HCT116 (cell line): ENCODE measurements at regions not wholly inside any gene's neighbourhood (a gene's known extent, or its start where the extent isn't known, plus 50 kb on each side); places are given as distances from the start of the nearest gene placed in this dataset.

Experiments
- ATAC-seq: fragments of 200-7000 bp; cut with Tn5 transposase; 2 replicates; pipeline ENCODE4 v1.9.1; 2020; ENCODE audit warnings: mild to moderate bottlenecking, moderate library complexity
- BruUV-seq: library from RNA; stranded (reverse); fragments of 400-500 nt; replicated peaks from 2 replicates; lab custom pipeline; 2021; lab: Mats Ljungman, UMichigan
- CTCF ChIA-PET: fragments of 300-600 bp; sonication (Branson Sonifier 250); formaldehyde crosslinking; loops from one replicate; lab custom pipeline; 2021; ENCODE audit warnings: antibody characterized with exemption; lab: Charles Lee
- POLR2A ChIA-PET: fragments of 300-600, 350-600 bp; sonication (Branson Sonifier 250); formaldehyde crosslinking; loops from one replicate; lab custom pipeline; 2021; ENCODE audit warnings: antibody characterized with exemption; lab: Charles Lee
- RAD21 ChIA-PET, 2 experiments: fragments of 300-600 bp; sonication (Branson Sonifier 250); formaldehyde crosslinking; loops; one replicate each; lab custom pipeline; 2023; ENCODE audit warnings: low total read pairs in 2 of 2; ENCODE audit not compliant: uncharacterized antibody in 2 of 2, unreplicated experiment in 2 of 2, low non-redundant PET in 1 of 2; lab: Charles Lee
- DNase-seq: peaks from one replicate; pipeline ENCODE4 v3.0.0-alpha.2; 2010; ENCODE audit warnings: low read depth, low spot score
- H2AFZ ChIP-seq: fragments of 200-600 bp; shearing (Covaris generic), sonication (generic); 2 replicates; pipeline ENCODE4 v1.6.1; 2017; ENCODE audit warnings: low read depth, mixed run types, mixed read lengths, antibody characterized with exemption, low read length; ENCODE audit not compliant: poor library complexity, severe bottlenecking
- H3K27ac ChIP-seq: 2 replicates; pipeline ENCODE4 v1.5.1; 2012; ENCODE audit warnings: low read depth, low read length
- H3K27me3 ChIP-seq: fragments of 200-600 bp; sonication (generic); 2 replicates; pipeline ENCODE4 v1.6.1; 2016; ENCODE audit warnings: mixed run types, low read length, mixed read lengths; ENCODE audit not compliant: insufficient read depth
- H3K36me3 ChIP-seq, 2 experiments: fragments of 200-500 bp in 1 of 2; fragments of 200-600 bp in 1 of 2; sonication (Bioruptor generic) in 1 of 2; sonication (generic) in 1 of 2; 2 replicates each; pipeline versions ENCODE4 v1.5.1 to v1.6.1; 2014 to 2016; ENCODE audit warnings: low read length in 2 of 2, inconsistent platforms in 1 of 2, mixed read lengths in 1 of 2, mixed run types in 1 of 2; ENCODE audit not compliant: insufficient read depth in 2 of 2, control insufficient read depth in 1 of 2
- H3K4me1 ChIP-seq, 2 experiments: fragments of 200-600 bp in 1 of 2; sonication (generic) in 1 of 2; 2 replicates each; pipeline versions ENCODE4 v1.5.1 to v1.6.1; 2012 to 2017; ENCODE audit warnings: low read length in 2 of 2, inconsistent platforms in 1 of 2, mild to moderate bottlenecking in 1 of 2, mixed read lengths in 1 of 2, mixed run types in 1 of 2, moderate library complexity in 1 of 2; ENCODE audit not compliant: insufficient read depth in 2 of 2, control insufficient read depth in 1 of 2
- H3K4me2 ChIP-seq: fragments of 200-600 bp; sonication (generic); 2 replicates; pipeline ENCODE4 v1.6.1; 2017; ENCODE audit warnings: mixed run types, low read length, mixed read lengths
- H3K4me3 ChIP-seq, 2 experiments: fragments of 200-600 bp in 1 of 2; sonication (generic) in 1 of 2; replicated peaks in 1 of 2; 2 replicates each; pipeline ENCODE4 v1.5.1; 2011 to 2016; ENCODE audit warnings: low read length in 2 of 2, control low read depth in 1 of 2, low read depth in 1 of 2, mild to moderate bottlenecking in 1 of 2, mixed read lengths in 1 of 2, mixed run types in 1 of 2
- H3K79me2 ChIP-seq: fragments of 200-600 bp; sonication (generic); 2 replicates; pipeline ENCODE4 v1.6.1; 2017; ENCODE audit warnings: mild to moderate bottlenecking, mixed run types, low read length, moderate library complexity, mixed read lengths; ENCODE audit not compliant: insufficient read depth
- H3K9ac ChIP-seq: fragments of 200-600 bp; sonication (generic); 2 replicates; pipeline ENCODE4 v1.6.1; 2016; ENCODE audit warnings: low read length, mixed read lengths
- H3K9me2 ChIP-seq: fragments of 200-600 bp; sonication (generic), shearing (Covaris generic); 2 replicates; pipeline ENCODE4 v1.6.1; 2017; ENCODE audit warnings: mixed run types, mild to moderate bottlenecking, moderate library complexity; ENCODE audit not compliant: insufficient read depth
- H3K9me3 ChIP-seq, 2 experiments: fragments of 200-500 bp in 1 of 2; fragments of 200-600 bp in 1 of 2; sonication (Bioruptor generic) in 1 of 2; sonication (generic) in 1 of 2; 2 replicates each; pipeline ENCODE4 v1.6.1; 2014 to 2017; ENCODE audit warnings: low read length in 2 of 2, mixed read lengths in 2 of 2, inconsistent platforms in 1 of 2, low read depth in 1 of 2, mild to moderate bottlenecking in 1 of 2, mixed run types in 1 of 2, moderate library complexity in 1 of 2; ENCODE audit not compliant: control insufficient read depth in 1 of 2, insufficient read depth in 1 of 2
- H4K20me1 ChIP-seq: fragments of 200-600 bp; sonication (generic), shearing (Covaris generic); 2 replicates; pipeline ENCODE4 v1.6.1; 2017; ENCODE audit warnings: mixed run types, mild to moderate bottlenecking, moderate library complexity; ENCODE audit not compliant: insufficient read depth
- EZH2 ChIP-seq: fragments of 200-600 bp; sonication (generic); IDR thresholded peaks from 2 replicates; pipeline ENCODE4 v1.6.1; 2017; ENCODE audit warnings: antibody characterized with exemption, mixed run types
- FOSL1 ChIP-seq: IDR thresholded peaks from 2 replicates; pipeline ENCODE4 v1.6.1; 2012; ENCODE audit warnings: low read depth
- JUND ChIP-seq: IDR thresholded peaks from 2 replicates; pipeline ENCODE4 v1.6.1; 2012
- POLR2AphosphoS5 ChIP-seq: IDR thresholded peaks from 2 replicates; pipeline ENCODE4 v1.6.1; 2011; ENCODE audit warnings: mild to moderate bottlenecking, low read depth, low read length, moderate library complexity
- SP1 ChIP-seq: IDR thresholded peaks from 2 replicates; pipeline ENCODE4 v1.6.1; 2012; ENCODE audit warnings: low read depth
- SRF ChIP-seq: IDR thresholded peaks from 2 replicates; pipeline ENCODE4 v1.6.1; 2012; ENCODE audit warnings: low read depth
- TCF7L2 ChIP-seq: IDR thresholded peaks from 2 replicates; pipeline ENCODE4 v1.7.0; 2011; ENCODE audit warnings: borderline replicate concordance, inconsistent platforms; ENCODE audit not compliant: insufficient read depth, insufficient read length; ENCODE audit errors: extremely low read depth
- YY1 ChIP-seq: IDR thresholded peaks from 2 replicates; pipeline ENCODE4 v1.6.1; 2011; ENCODE audit warnings: low read length, low read depth, moderate library complexity, mild to moderate bottlenecking; ENCODE audit not compliant: insufficient replicate concordance; ENCODE audit errors: extremely low read depth
- ZNF274 ChIP-seq: fragments of 200-500 bp; sonication (Bioruptor generic); IDR thresholded peaks from 2 replicates; pipeline ENCODE4 v1.6.1; 2014; ENCODE audit warnings: mild to moderate bottlenecking, low read depth, low read length, inconsistent platforms
- intact Hi-C: fragments of 100-400 bp; cut with micrococcal nuclease; formaldehyde crosslinking; loops from 2 replicates; pipeline ENCODE4 v1.10.0; 2022
- TF ChIP-seq, protein P1 (sequence below): IDR thresholded peaks from 2 replicates; pipeline ENCODE4 v1.6.1; 2011; ENCODE audit warnings: mild to moderate bottlenecking, low read length, moderate library complexity; ENCODE audit not compliant: insufficient replicate concordance; ENCODE audit errors: extremely low read depth
- TF ChIP-seq, protein P2 (sequence below): IDR thresholded peaks from 2 replicates; pipeline ENCODE4 v1.6.1; 2012
- TF ChIP-seq, protein P3 (sequence below), 3 experiments: fragments of 200-600 bp in 1 of 3; sonication (generic) in 1 of 3; IDR thresholded peaks in 2 of 3; conservative IDR thresholded peaks in 1 of 3; 2 replicates each; pipeline ENCODE4 v1.5.1; 2012 to 2017; ENCODE audit warnings: low read depth in 2 of 3, low read length in 2 of 3, antibody characterized with exemption in 1 of 3, borderline replicate concordance in 1 of 3, control low read depth in 1 of 3, mild to moderate bottlenecking in 1 of 3, mixed read lengths in 1 of 3, mixed run types in 1 of 3, moderate library complexity in 1 of 3; ENCODE audit not compliant: insufficient read depth in 1 of 3

DNA sequence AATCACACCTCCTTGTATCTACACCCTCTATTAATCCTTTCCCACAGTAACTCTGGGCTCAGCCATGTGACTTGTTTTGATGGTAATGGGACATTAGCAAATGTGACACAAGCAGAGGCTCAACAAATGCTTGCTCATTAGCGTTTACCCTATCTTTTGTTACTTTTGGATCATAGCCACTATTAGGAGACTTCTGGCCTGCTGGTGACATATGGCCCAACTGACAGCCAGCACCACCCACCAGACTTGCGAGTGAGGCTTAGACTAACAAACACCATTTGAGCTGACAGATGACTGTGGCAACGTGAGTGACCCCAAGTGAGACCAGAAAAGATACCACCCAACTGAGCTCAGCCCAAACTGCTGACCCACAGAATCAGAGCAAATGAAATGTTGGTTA is 154.1 kb downstream of the OLFM4 start:
- CTCF ChIA-PET: no interaction called here
- Histone ChIP-seq H3K4me2 (no peak overlapping the region), H3K4me3 (no peak overlapping the region), H3K79me2 (no peaks in the 10 kb centered on the region), H3K9me3 (0 out of 4 replicates have a peak, but pooled peaks cover 0 to 4% of the 10 kb centered on the region in 2 experiments), H3K4me1 (no peaks in the 10 kb centered on the region), H3K9ac (no peak overlapping the region), H3K27ac (no peak overlapping the region), H2AFZ (no peak overlapping the region), H4K20me1 (no peaks in the 10 kb centered on the region), H3K9me2 (no peaks in the 10 kb centered on the region), H3K27me3 (no peaks in the 10 kb centered on the region), H3K36me3 (no peaks in the 10 kb centered on the region)
- DNase-seq: no peak
- BruUV-seq: no TSS peak
- ATAC-seq: no peak
- intact Hi-C loops: no loop called here
- TF ChIP-seq TCF7L2 (no peak), JUND (no peak), FOSL1 (no peak), ZNF274 (no peak), SRF (no peak), POLR2AphosphoS5 (no peak), YY1 (no peak), EZH2 (no peak), SP1 (no peak)
- TF ChIP-seq, protein P1, sequence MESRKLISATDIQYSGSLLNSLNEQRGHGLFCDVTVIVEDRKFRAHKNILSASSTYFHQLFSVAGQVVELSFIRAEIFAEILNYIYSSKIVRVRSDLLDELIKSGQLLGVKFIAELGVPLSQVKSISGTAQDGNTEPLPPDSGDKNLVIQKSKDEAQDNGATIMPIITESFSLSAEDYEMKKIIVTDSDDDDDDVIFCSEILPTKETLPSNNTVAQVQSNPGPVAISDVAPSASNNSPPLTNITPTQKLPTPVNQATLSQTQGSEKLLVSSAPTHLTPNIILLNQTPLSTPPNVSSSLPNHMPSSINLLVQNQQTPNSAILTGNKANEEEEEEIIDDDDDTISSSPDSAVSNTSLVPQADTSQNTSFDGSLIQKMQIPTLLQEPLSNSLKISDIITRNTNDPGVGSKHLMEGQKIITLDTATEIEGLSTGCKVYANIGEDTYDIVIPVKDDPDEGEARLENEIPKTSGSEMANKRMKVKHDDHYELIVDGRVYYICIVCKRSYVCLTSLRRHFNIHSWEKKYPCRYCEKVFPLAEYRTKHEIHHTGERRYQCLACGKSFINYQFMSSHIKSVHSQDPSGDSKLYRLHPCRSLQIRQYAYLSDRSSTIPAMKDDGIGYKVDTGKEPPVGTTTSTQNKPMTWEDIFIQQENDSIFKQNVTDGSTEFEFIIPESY: no peak
- TF ChIP-seq, protein P2, sequence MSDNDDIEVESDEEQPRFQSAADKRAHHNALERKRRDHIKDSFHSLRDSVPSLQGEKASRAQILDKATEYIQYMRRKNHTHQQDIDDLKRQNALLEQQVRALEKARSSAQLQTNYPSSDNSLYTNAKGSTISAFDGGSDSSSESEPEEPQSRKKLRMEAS: no peak
- TF ChIP-seq, protein P3, sequence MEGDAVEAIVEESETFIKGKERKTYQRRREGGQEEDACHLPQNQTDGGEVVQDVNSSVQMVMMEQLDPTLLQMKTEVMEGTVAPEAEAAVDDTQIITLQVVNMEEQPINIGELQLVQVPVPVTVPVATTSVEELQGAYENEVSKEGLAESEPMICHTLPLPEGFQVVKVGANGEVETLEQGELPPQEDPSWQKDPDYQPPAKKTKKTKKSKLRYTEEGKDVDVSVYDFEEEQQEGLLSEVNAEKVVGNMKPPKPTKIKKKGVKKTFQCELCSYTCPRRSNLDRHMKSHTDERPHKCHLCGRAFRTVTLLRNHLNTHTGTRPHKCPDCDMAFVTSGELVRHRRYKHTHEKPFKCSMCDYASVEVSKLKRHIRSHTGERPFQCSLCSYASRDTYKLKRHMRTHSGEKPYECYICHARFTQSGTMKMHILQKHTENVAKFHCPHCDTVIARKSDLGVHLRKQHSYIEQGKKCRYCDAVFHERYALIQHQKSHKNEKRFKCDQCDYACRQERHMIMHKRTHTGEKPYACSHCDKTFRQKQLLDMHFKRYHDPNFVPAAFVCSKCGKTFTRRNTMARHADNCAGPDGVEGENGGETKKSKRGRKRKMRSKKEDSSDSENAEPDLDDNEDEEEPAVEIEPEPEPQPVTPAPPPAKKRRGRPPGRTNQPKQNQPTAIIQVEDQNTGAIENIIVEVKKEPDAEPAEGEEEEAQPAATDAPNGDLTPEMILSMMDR (IDR thresholded peaks at IDR 0.05 in 2 of 3, conservative IDR thresholded peaks at IDR 0.05 in 1 of 3; ENCODE audit: borderline replicate concordance in 1 of 3, insufficient read depth in 1 of 3, low read depth in 2 of 3, low read length in 2 of 3): no peak
- RAD21 ChIA-PET: no interaction called here
- POLR2A ChIA-PET: no interaction called here
